Fibroblast of lung (primary cell): ENCODE measurements at regions not wholly inside any gene's neighbourhood (a gene's known extent, or its start where the extent isn't known, plus 50 kb on each side); places are given as distances from the start of the nearest gene placed in this dataset.

Experiments
- EZH2 ChIP-seq: IDR thresholded peaks from 2 replicates; pipeline ENCODE4 v1.5.1; 2012; ENCODE audit warnings: low read length, control low read depth, mild to moderate bottlenecking; ENCODE audit errors: missing control alignments
- TF ChIP-seq, protein P1 (sequence below), 2 donors: IDR thresholded peaks in 1 of 2; conservative IDR thresholded peaks in 1 of 2; 1 replicate in 1 of 2; 2 replicates in 1 of 2; pipeline ENCODE4 v1.5.1; 2011 to 2012; ENCODE audit warnings: low read length in 2 of 2, control low read depth in 1 of 2, inconsistent platforms in 1 of 2, low read depth in 1 of 2, mild to moderate bottlenecking in 1 of 2

- TF ChIP-seq, protein P1, sequence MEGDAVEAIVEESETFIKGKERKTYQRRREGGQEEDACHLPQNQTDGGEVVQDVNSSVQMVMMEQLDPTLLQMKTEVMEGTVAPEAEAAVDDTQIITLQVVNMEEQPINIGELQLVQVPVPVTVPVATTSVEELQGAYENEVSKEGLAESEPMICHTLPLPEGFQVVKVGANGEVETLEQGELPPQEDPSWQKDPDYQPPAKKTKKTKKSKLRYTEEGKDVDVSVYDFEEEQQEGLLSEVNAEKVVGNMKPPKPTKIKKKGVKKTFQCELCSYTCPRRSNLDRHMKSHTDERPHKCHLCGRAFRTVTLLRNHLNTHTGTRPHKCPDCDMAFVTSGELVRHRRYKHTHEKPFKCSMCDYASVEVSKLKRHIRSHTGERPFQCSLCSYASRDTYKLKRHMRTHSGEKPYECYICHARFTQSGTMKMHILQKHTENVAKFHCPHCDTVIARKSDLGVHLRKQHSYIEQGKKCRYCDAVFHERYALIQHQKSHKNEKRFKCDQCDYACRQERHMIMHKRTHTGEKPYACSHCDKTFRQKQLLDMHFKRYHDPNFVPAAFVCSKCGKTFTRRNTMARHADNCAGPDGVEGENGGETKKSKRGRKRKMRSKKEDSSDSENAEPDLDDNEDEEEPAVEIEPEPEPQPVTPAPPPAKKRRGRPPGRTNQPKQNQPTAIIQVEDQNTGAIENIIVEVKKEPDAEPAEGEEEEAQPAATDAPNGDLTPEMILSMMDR (conservative IDR thresholded peaks at IDR 0.05 in 1 of 2, IDR thresholded peaks at IDR 0.05 in 1 of 2; ENCODE audit: low read depth in 1 of 2, low read length in 2 of 2), result no peak
- TF ChIP-seq EZH2, result no peak
Observed at GRCh38 chr17:79435962-79436361, 174.9 kb downstream of the RBFOX3 start.
